Nephron progenitor cell (in vitro differentiated cells): ENCODE measurements at regions not wholly inside any gene's neighbourhood (a gene's known extent, or its start where the extent isn't known, plus 50 kb on each side); places are given as distances from the start of the nearest gene placed in this dataset.

Experiments used
- DNase-seq: peaks from one replicate; pipeline ENCODE4 v3.0.0; 2021
- H3K27ac Mint-ChIP-seq: 2 replicates; pipeline ENCODE4 v1.8.0; 2021; ENCODE audit warnings: mild to moderate bottlenecking, moderate library complexity, mixed read lengths
- H3K27me3 Mint-ChIP-seq: 2 replicates; pipeline ENCODE4 v1.8.0; 2021; ENCODE audit warnings: mild to moderate bottlenecking, low read depth, mixed read lengths; ENCODE audit not compliant: poor library complexity
- H3K36me3 Mint-ChIP-seq: 2 replicates; pipeline ENCODE4 v1.8.0; 2021; ENCODE audit warnings: low read depth, mixed read lengths
- H3K4me1 Mint-ChIP-seq: 2 replicates; pipeline ENCODE4 v1.8.0; 2021; ENCODE audit warnings: mixed read lengths
- H3K4me3 Mint-ChIP-seq: 2 replicates; pipeline ENCODE4 v1.8.0; 2021; ENCODE audit warnings: mild to moderate bottlenecking, moderate library complexity, mixed read lengths
- H3K9me3 Mint-ChIP-seq: 2 replicates; pipeline ENCODE4 v1.8.0; 2021; ENCODE audit warnings: mild to moderate bottlenecking, moderate library complexity, mixed read lengths
- CTCF ChIP-seq: fragments of 200-600 bp; sonication (generic); IDR thresholded peaks from 2 replicates; pipeline ENCODE4 v1.5.0; 2021; ENCODE audit warnings: antibody characterized with exemption

- Mint-ChIP-seq H3K4me3 (no peak overlapping the region), H3K27me3 (no peaks in the 10 kb centered on the region), H3K27ac (peak overlapping the region; percentile 74), H3K4me1 (peaks cover under 1% of the 10 kb centered on the region), H3K9me3 (no peaks in the 10 kb centered on the region), H3K36me3 (no peaks in the 10 kb centered on the region)
- no peak for TF ChIP-seq CTCF
- no peak for DNase-seq
Observed at GRCh38 chr13:33730147-33730546, 87.8 kb upstream of the RFC3 start.

GRCh38 chr13:33730619-33731018, 87.3 kb upstream of the RFC3 start:
- no peaks in the 10 kb centered on the region for H3K27me3 Mint-ChIP-seq
- no peak for TF ChIP-seq CTCF
- DNase-seq = no peak
- H3K27ac Mint-ChIP-seq = peak overlapping the region; percentile 30
- no peaks in the 10 kb centered on the region for H3K9me3 Mint-ChIP-seq
- no peaks in the 10 kb centered on the region for H3K36me3 Mint-ChIP-seq
- no peak overlapping the region for H3K4me3 Mint-ChIP-seq
- peaks cover 5% of the 10 kb centered on the region for H3K4me1 Mint-ChIP-seq

GRCh38 chr13:33735276-33735675, 82.7 kb upstream of the RFC3 start:
- Mint-ChIP-seq H3K4me3 (no peak overlapping the region), H3K9me3 (peaks cover 7% of the 10 kb centered on the region), H3K27me3 (peaks cover 2% of the 10 kb centered on the region), H3K4me1 (peaks cover 10% of the 10 kb centered on the region), H3K36me3 (no peaks in the 10 kb centered on the region), H3K27ac (no peak overlapping the region)
- no peak for DNase-seq
- no peak for TF ChIP-seq CTCF

- no peak for TF ChIP-seq CTCF
- peaks cover 5% of the 10 kb centered on the region for H3K27me3 Mint-ChIP-seq
- no peaks in the 10 kb centered on the region for H3K36me3 Mint-ChIP-seq
- peaks cover 10% of the 10 kb centered on the region for H3K4me1 Mint-ChIP-seq
- no peak for DNase-seq
- no peak overlapping the region for H3K27ac Mint-ChIP-seq
- H3K9me3 Mint-ChIP-seq = peaks cover 7% of the 10 kb centered on the region
- no peak overlapping the region for H3K4me3 Mint-ChIP-seq
Observed at GRCh38 chr13:33739254-33739653, 78.7 kb upstream of the RFC3 start.

- Mint-ChIP-seq H3K27ac (no peak overlapping the region), H3K4me1 (peaks cover 9% of the 10 kb centered on the region), H3K4me3 (no peak overlapping the region), H3K9me3 (peaks cover 7% of the 10 kb centered on the region), H3K27me3 (peaks cover 5% of the 10 kb centered on the region), H3K36me3 (no peaks in the 10 kb centered on the region)
- TF ChIP-seq CTCF = no peak
- no peak for DNase-seq
Observed at GRCh38 chr13:33740134-33740538, 77.8 kb upstream of the RFC3 start.

GRCh38 chr13:33742321-33742720, 75.6 kb upstream of the RFC3 start:
- Mint-ChIP-seq H3K4me3 (no peak overlapping the region), H3K36me3 (no peaks in the 10 kb centered on the region), H3K4me1 (no peaks in the 10 kb centered on the region), H3K27ac (no peak overlapping the region), H3K9me3 (no peaks in the 10 kb centered on the region), H3K27me3 (peaks cover 3% of the 10 kb centered on the region)
- no peak for DNase-seq
- TF ChIP-seq CTCF = no peak
